ENCODE measurements at regions not wholly inside any gene's neighbourhood (a gene's known extent, or its start where the extent isn't known, plus 50 kb on each side); places are given as distances from the start of the nearest gene placed in this dataset.
"Not testable (repeated sequence)": the region's sequence is repeated elsewhere in the genome, so short reads cannot be mapped to it uniquely, and the experiment has no call there.

GRCh38 chr13:52254299-52254698, 94.9 kb upstream of the NEK3 start:
- TF ChIP-seq CTCF (IDR thresholded peaks at IDR 0.05; ENCODE audit: borderline replicate concordance, extremely low read depth, low read length, poor library complexity, severe bottlenecking); EZH2 (IDR thresholded peaks at IDR 0.05; ENCODE audit: borderline replicate concordance, low read depth, low read length, severe bottlenecking): not testable (repeated sequence)
